CD4-positive, alpha-beta memory T cell (primary cell): ENCODE measurements at regions not wholly inside any gene's neighbourhood (a gene's known extent, or its start where the extent isn't known, plus 50 kb on each side); places are given as distances from the start of the nearest gene placed in this dataset.
"Not testable (repeated sequence)": the region's sequence is repeated elsewhere in the genome, so short reads cannot be mapped to it uniquely, and the experiment has no call there.

Experiments
- CTCF ChIA-PET: fragments of 350-600 bp; sonication (Branson Sonifier 250); formaldehyde crosslinking; loops from one replicate; lab custom pipeline; 2021; ENCODE audit warnings: inconsistent platforms; ENCODE audit not compliant: partially characterized antibody; lab: Charles Lee
- POLR2A ChIA-PET: fragments of 350-600 bp; sonication (Branson Sonifier 250); formaldehyde crosslinking; loops from one replicate; lab custom pipeline; 2021; ENCODE audit not compliant: partially characterized antibody; lab: Charles Lee
- DNase-seq, 5 donors: peaks; one replicate each; pipeline versions ENCODE4 v3.0.0 to v3.0.0-alpha.2; 2020 to 2022; ENCODE audit warnings: mixed read lengths in 1 of 5
- H3K27ac ChIP-seq: one replicate; pipeline ENCODE4 v1.7.0; 2013; ENCODE audit warnings: low read depth, low read length
- H3K27me3 ChIP-seq: 2 replicates; pipeline ENCODE4 v1.7.0; 2013; ENCODE audit warnings: mild to moderate bottlenecking, low read length, moderate library complexity; ENCODE audit not compliant: insufficient read depth
- H3K36me3 ChIP-seq: 2 replicates; pipeline ENCODE4 v1.7.0; 2013; ENCODE audit warnings: mild to moderate bottlenecking, low read length, moderate library complexity; ENCODE audit not compliant: insufficient read depth
- H3K4me1 ChIP-seq: 2 replicates; pipeline ENCODE4 v1.7.0; 2013; ENCODE audit warnings: mild to moderate bottlenecking, low read length, moderate library complexity; ENCODE audit not compliant: insufficient read depth
- H3K4me3 ChIP-seq, 2 donors: one replicate each; pipeline ENCODE4 v1.7.0; 2013; ENCODE audit warnings: low read length in 2 of 2, mild to moderate bottlenecking in 1 of 2
- H3K9me3 ChIP-seq, 2 donors: one replicate each; pipeline ENCODE4 v1.7.0; 2013; ENCODE audit warnings: low read length in 2 of 2, control low read depth in 1 of 2; ENCODE audit not compliant: control insufficient read depth in 1 of 2
- H3K27ac Mint-ChIP-seq, 7 donors: one replicate each; pipeline ENCODE4 v1.8.0; 2020 to 2021; ENCODE audit warnings: mixed read lengths in 7 of 7, mild to moderate bottlenecking in 6 of 7, inconsistent platforms in 3 of 7, moderate library complexity in 3 of 7
- H3K27me3 Mint-ChIP-seq, 2 donors: one replicate each; pipeline ENCODE4 v1.8.0; 2020 to 2021; ENCODE audit warnings: mixed read lengths in 2 of 2
- H3K36me3 Mint-ChIP-seq, 2 donors: one replicate each; pipeline ENCODE4 v1.8.0; 2020 to 2021; ENCODE audit warnings: mixed read lengths in 2 of 2, inconsistent platforms in 1 of 2, mild to moderate bottlenecking in 1 of 2
- H3K4me1 Mint-ChIP-seq, 4 donors: one replicate each; pipeline ENCODE4 v1.8.0; 2020 to 2021; ENCODE audit warnings: mixed read lengths in 4 of 4, mild to moderate bottlenecking in 1 of 4
- H3K4me3 Mint-ChIP-seq, 8 donors: one replicate each; pipeline ENCODE4 v1.8.0; 2020 to 2021; ENCODE audit warnings: mixed read lengths in 8 of 8, mild to moderate bottlenecking in 7 of 8, moderate library complexity in 6 of 8, inconsistent platforms in 3 of 8
- H3K9me3 Mint-ChIP-seq, 8 donors: one replicate each; pipeline ENCODE4 v1.8.0; 2020 to 2021; ENCODE audit warnings: mixed read lengths in 8 of 8, mild to moderate bottlenecking in 5 of 8, inconsistent platforms in 3 of 8, moderate library complexity in 1 of 8
- intact Hi-C: fragments of 100-400 bp; cut with micrococcal nuclease; formaldehyde crosslinking; loops from one replicate; pipeline ENCODE4 v1.15.1; 2023

DNA sequence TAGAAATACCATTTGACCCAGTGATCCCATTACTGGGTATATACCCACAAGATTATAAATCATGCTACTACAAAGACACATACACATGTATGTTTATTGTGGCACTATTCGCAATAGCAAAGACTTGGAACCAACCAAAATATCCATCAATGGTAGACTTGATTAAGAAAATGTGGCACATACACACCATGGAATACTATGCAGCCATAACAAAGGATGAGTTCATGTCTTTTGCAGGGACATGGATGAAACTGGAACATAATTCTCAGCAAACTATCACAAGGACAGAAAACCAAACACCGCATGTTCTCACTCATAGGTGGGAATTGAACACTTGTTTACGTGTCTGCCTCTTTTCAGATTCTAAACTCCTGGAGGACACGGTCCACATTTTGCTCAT lies 116.9 kb downstream of the ADSS2 start:
- H3K36me3 Mint-ChIP-seq, H3K9me3 Mint-ChIP-seq, H3K4me3 ChIP-seq, H3K27me3 ChIP-seq, H3K4me1 ChIP-seq, POLR2A ChIA-PET, DNase-seq, intact Hi-C loops, CTCF ChIA-PET, H3K36me3 ChIP-seq, H3K4me1 Mint-ChIP-seq, H3K27ac Mint-ChIP-seq, H3K4me3 Mint-ChIP-seq, H3K27ac ChIP-seq, H3K9me3 ChIP-seq: not testable (repeated sequence)
- peaks cover 5 to 13% of the 10 kb centered on the region in 2 donors for H3K27me3 Mint-ChIP-seq

DNA sequence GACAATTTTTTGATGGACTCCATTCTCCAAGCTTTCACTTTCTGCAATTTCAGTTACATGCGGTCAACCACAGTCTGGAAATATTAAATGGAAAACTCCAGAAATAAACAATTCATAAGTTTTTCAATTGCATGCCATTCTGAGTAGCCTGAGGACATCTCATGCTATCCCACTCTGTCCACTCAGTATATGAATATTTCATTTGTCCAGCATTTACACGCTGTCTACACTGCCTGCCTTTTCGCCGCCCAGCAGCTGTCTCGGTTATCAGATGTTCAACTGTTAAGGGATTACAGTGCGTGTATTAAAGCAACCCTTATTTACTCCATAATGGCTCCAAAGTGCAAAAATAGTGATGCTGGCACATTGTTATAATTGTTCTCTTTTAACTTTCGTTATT lies 116.3 kb downstream of the ADSS2 start:
- intact Hi-C loops: no loop called here
- peaks cover 5 to 11% of the 10 kb centered on the region in 2 donors for H3K27me3 Mint-ChIP-seq
- Histone ChIP-seq H3K4me1 (no peaks in the 10 kb centered on the region), H3K36me3 (no peaks in the 10 kb centered on the region), H3K9me3 (no peaks in the 10 kb centered on the region), H3K27ac (no peak overlapping the region), H3K27me3 (no peaks in the 10 kb centered on the region), H3K4me3 (no peak overlapping the region)
- CTCF ChIA-PET: no interaction called here
- H3K36me3 Mint-ChIP-seq: no peaks in the 10 kb centered on the region
- peaks cover 0 to 2% (median under 1%) of the 10 kb centered on the region in 4 donors for H3K4me1 Mint-ChIP-seq
- DNase-seq: no peak
- H3K27ac Mint-ChIP-seq: no peak overlapping the region
- H3K4me3 Mint-ChIP-seq: no peak overlapping the region
- peaks cover 0 to 4% (median 0%) of the 10 kb centered on the region in 8 donors for H3K9me3 Mint-ChIP-seq
- POLR2A ChIA-PET: no interaction called here

DNA sequence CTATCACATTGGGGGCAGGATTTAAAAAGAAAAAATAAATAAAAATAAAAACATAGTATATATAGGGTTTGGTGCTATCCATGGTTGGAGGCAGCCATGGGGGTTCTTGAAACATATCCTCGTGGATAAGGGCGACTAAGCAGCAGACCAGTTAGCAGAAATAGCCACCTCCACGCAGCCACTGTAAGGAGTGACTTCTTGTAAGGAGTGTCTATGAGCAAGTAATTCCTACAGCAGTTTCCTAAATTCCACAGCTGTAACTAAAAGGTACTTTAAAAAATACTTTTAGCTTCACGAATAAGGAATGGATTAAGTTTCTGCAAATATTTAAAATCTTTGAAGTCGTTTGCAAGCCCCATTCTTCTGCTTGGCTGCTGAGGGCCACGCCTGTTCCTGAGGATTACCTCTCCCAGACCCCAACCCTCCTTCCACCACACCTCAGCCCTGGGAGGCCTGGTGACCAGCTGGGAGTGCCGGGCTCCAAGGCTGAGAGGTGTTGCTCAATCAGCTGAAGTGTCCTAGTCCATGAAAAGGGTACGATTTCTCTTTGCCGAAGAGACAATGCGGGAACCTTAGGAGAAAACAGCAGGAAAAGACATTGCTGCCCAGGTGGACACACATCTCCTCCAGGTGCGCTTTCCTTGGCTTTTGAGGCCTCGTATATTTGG lies 115.3 kb downstream of the ADSS2 start:
- H3K4me1 Mint-ChIP-seq: peaks cover 0 to 2% (median 2%) of the 10 kb centered on the region in 4 donors
- Histone ChIP-seq H3K4me3 (no peak overlapping the region), H3K27ac (no peak overlapping the region), H3K4me1 (no peaks in the 10 kb centered on the region), H3K27me3 (no peaks in the 10 kb centered on the region), H3K9me3 (no peaks in the 10 kb centered on the region), H3K36me3 (no peaks in the 10 kb centered on the region)
- H3K4me3 Mint-ChIP-seq: no peak overlapping the region
- ChIA-PET CTCF (interaction anchor here (1.4 kb wide), 1 partner anchor 37 kb away, joined by 4 read pairs; no protein-coding TSS in a partner anchor), POLR2A (no interaction called here)
- peaks cover 4 to 7% of the 10 kb centered on the region in 2 donors for H3K27me3 Mint-ChIP-seq
- no peak for DNase-seq
- H3K27ac Mint-ChIP-seq: no peak overlapping the region
- intact Hi-C loops: no loop called here
- H3K9me3 Mint-ChIP-seq: peaks cover 0 to 2% (median 0%) of the 10 kb centered on the region in 8 donors
- H3K36me3 Mint-ChIP-seq: no peaks in the 10 kb centered on the region

DNA sequence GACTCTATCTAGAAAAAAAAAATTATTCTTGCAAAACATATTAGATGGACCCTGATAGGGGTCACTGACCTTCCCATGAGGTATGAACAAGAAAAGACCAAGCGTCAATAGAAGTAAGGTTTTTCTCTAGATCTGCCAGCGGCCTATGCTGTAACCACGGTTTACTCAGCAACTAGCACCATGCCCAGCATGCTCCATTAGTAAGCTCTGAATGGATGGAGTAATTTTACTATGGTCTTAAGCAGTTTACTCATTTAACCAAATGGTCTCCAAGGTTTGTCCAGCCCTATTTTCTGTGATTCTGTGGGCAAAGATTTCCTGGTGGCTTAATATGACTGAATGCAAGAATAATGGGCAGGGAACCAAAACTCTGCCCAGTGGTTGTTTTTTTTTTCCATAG lies 113.9 kb downstream of the ADSS2 start:
- Histone ChIP-seq H3K4me1 (no peaks in the 10 kb centered on the region), H3K27ac (no peak overlapping the region), H3K27me3 (no peaks in the 10 kb centered on the region), H3K4me3 (no peak overlapping the region), H3K9me3 (no peaks in the 10 kb centered on the region), H3K36me3 (no peaks in the 10 kb centered on the region)
- POLR2A ChIA-PET: no interaction called here
- Mint-ChIP-seq H3K27ac (no peak overlapping the region), H3K4me3 (no peak overlapping the region), H3K27me3 (peaks cover 4 to 7% of the 10 kb centered on the region in 2 donors), H3K36me3 (no peaks in the 10 kb centered on the region), H3K4me1 (peaks cover 0 to 8% (median 4%) of the 10 kb centered on the region in 4 donors), H3K9me3 (no peaks in the 10 kb centered on the region)
- intact Hi-C loops: no loop called here
- CTCF ChIA-PET: no interaction called here
- no peak for DNase-seq

DNA sequence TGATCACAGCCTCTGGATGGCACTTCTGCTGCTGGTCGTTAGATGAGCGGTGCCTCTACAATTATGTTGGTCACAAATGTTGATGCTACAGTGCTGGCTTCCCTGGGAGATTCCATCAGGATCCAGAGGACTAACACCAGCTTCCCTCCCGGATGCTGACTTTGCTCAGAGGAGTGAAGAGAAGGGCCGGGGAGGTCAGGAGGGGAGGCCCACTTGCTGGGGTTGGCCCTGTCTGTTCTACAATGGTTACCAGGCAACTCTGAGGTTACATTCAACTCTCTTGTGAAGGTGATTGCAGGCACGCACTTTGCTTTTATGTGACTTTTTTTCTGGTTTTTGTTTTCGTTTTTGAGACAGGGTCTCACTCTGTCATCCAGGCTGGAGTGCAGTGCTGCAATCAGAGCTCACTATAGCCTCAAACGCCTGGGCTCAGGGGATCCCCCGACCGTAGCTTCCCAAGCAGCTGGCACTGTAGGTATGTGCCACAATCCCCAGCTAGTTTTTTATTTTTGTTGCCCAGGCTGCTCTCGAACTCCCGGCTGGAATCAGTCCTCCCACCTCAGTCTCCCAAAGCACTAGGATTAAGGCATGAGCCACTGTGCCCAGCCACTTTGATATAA lies 112.5 kb downstream of the ADSS2 start:
- Histone ChIP-seq H3K36me3 (no peaks in the 10 kb centered on the region), H3K9me3 (no peaks in the 10 kb centered on the region), H3K27ac (no peak overlapping the region), H3K4me1 (no peaks in the 10 kb centered on the region), H3K27me3 (no peaks in the 10 kb centered on the region), H3K4me3 (no peak overlapping the region)
- ChIA-PET CTCF (no interaction called here), POLR2A (no interaction called here)
- no peak overlapping the region for H3K4me3 Mint-ChIP-seq
- H3K27me3 Mint-ChIP-seq: peaks cover 2 to 4% of the 10 kb centered on the region in 2 donors
- no peaks in the 10 kb centered on the region for H3K9me3 Mint-ChIP-seq
- no peaks in the 10 kb centered on the region for H3K36me3 Mint-ChIP-seq
- DNase-seq: no peak
- H3K4me1 Mint-ChIP-seq: peaks cover 0 to 8% (median 3%) of the 10 kb centered on the region in 4 donors
- H3K27ac Mint-ChIP-seq: no peak overlapping the region
- intact Hi-C loops: no loop called here

DNA sequence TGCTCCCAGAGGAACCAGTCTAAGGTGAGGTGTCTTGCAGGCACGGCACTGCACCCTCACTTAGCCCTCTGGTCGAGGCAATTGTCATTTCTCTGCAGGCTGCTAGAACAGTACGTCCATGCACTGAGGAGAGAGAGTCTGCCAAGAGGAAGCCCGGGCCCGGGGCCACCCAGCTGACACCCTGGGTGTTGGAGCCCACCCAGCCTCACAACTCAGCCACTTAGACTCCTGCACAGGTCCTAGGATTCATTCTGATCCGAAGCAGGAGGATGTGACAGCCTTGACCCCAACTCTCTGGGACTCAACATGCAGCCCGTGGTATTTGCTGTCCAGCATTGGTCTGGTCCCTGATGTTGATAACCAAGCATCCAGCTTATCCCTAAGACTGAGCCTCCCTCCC lies 111.9 kb downstream of the ADSS2 start:
- H3K36me3 ChIP-seq: no peaks in the 10 kb centered on the region
- Mint-ChIP-seq H3K4me3 (no peak overlapping the region), H3K4me1 (peaks cover 0 to 8% (median 3%) of the 10 kb centered on the region in 4 donors), H3K27ac (no peak overlapping the region), H3K9me3 (no peaks in the 10 kb centered on the region), H3K36me3 (no peaks in the 10 kb centered on the region), H3K27me3 (no peaks in the 10 kb centered on the region)
- CTCF ChIA-PET: no interaction called here
- no peak overlapping the region for H3K27ac ChIP-seq
- H3K27me3 ChIP-seq: no peaks in the 10 kb centered on the region
- H3K4me1 ChIP-seq: no peaks in the 10 kb centered on the region
- intact Hi-C loops: no loop called here
- H3K9me3 ChIP-seq: no peaks in the 10 kb centered on the region
- no peak for DNase-seq
- no peak overlapping the region for H3K4me3 ChIP-seq
- POLR2A ChIA-PET: no interaction called here

DNA sequence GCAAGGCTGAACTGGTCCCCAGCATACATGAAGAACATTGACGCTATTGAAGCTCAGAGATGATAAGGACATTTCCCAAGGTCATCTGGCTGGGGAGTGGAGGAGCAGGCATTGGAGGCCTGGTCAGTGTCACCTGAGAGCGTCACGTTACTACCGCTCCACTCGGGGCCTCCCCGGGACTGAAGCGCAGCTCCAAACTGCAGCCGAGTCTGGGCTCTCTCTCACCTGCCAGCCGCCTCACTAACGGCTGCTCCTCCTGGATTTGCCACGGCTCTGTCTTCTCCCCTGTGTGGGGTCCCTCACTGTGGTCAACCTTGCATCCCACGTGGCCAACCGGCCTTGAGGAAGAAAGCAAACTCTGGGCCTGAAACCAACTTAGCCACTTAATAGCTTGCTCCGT lies 111.3 kb downstream of the ADSS2 start:
- Mint-ChIP-seq H3K4me3 (no peak overlapping the region), H3K4me1 (peaks cover 0 to 8% (median 3%) of the 10 kb centered on the region in 4 donors), H3K27ac (no peak overlapping the region), H3K9me3 (no peaks in the 10 kb centered on the region), H3K36me3 (no peaks in the 10 kb centered on the region), H3K27me3 (no peaks in the 10 kb centered on the region)
- no peaks in the 10 kb centered on the region for H3K9me3 ChIP-seq
- no peak for DNase-seq
- H3K4me1 ChIP-seq: no peaks in the 10 kb centered on the region
- ChIA-PET CTCF (no interaction called here), POLR2A (no interaction called here)
- no peaks in the 10 kb centered on the region for H3K36me3 ChIP-seq
- no peak overlapping the region for H3K4me3 ChIP-seq
- H3K27ac ChIP-seq: no peak overlapping the region
- intact Hi-C loops: no loop called here
- no peaks in the 10 kb centered on the region for H3K27me3 ChIP-seq
